NCI-H2227 (cell line): ENCODE measurements at regions not wholly inside any gene's neighbourhood (a gene's known extent, or its start where the extent isn't known, plus 50 kb on each side); places are given as distances from the start of the nearest gene placed in this dataset.
"Not testable (repeated sequence)": the region's sequence is repeated elsewhere in the genome, so short reads cannot be mapped to it uniquely, and the experiment has no call there.

Experiments
- DNase-seq: peaks from one replicate; lab custom pipeline; 2025; ENCODE audit not compliant: unreplicated experiment; lab: John Stamatoyannopoulos, UW

GRCh38 chr1:56133522-56134472 is 445.6 kb downstream of the PLPP3 start:
- DNase-seq, result no peak

DNA sequence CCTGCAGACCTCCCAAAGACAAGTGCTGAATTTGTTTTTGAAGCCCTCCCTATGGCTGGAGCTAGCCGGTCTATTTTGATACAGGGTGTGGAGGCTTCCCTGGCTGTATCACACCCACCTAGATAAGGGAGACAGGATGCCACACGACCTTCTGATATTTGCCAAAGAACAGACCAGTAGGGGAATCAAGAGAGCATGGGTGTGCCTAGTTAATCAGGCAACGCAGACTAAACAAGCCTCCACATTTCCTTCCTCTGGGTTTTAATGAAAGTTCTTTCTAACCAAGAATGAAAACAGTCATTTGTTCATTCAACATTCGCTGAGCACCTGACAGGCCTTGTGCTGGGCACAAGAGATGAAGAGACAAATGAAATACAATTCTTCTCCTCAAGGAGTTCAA is 446.8 kb downstream of the PLPP3 start:
- no peak for DNase-seq

GRCh38 chr1:56129837-56130236 is 449.5 kb downstream of the PLPP3 start:
- no peak for DNase-seq

DNA sequence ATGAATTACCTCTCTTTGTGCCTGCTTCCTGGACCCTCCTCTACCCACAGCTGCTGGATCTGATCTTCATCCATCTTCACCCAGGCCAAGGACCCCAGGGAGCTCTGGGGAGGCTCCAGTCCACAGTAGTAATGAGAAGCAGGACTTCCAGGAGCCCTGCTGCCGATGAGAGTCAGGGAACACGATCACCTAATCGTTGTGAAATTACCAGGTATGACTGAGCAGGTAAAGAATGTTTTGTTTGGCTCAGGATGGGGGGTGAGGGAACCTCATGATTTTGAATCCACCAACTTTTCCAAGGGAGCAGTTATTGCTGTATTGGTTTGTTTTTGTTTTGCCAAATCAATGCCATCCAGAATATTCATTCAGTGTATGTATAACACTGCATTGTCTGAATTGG is 454.0 kb downstream of the PLPP3 start:
- no peak for DNase-seq

- no peak for DNase-seq
Observed at GRCh38 chr1:56123826-56124225, 455.5 kb downstream of the PLPP3 start.

- DNase-seq, result no peak
Observed at GRCh38 chr1:56123421-56123820, 455.9 kb downstream of the PLPP3 start.

GRCh38 chr1:56120021-56120420 is 459.3 kb downstream of the PLPP3 start:
- no peak for DNase-seq

DNA sequence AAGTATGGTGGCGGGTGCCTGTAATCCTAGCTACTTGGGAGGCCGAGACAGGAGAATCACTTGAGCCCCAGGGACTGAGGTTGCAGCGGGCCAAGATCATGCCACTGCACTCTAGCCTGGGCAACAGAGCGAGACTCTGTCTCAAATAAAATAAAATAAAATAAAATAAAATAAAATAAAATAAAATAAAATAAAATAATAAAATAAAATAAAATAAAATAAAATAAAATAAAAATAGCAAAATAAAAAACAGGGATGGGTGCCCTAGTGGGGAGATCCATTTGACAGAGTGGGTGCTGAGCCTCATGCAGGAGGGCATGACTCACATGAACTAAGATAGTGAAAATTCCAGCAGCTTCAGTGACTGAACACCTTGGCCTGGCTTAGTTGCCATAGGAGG is 460.7 kb downstream of the PLPP3 start:
- DNase-seq, result not testable (repeated sequence)

- no peak for DNase-seq
Observed at GRCh38 chr1:56115701-56116100, 463.7 kb downstream of the PLPP3 start.

DNA sequence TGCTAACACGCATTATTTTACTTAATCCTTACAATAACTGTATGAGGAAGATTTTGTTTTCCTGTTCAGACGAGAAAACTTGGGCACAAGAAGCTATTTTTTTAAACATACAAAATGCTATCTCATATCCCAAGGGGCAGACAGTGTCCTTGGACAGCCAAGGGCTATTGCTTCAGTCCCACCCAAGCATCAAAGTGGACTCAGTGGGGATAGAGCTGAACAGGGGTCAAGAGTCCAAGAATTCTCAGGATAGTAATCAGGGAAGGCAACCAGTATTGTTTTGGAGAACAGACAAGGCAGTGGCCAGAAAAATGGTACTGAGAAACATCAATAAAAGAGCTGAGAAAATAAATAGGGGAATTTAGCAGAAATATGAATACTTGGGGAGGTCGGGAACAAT is 465.7 kb downstream of the PLPP3 start:
- DNase-seq, result no peak

GRCh38 chr1:56107275-56107638 is 472.1 kb downstream of the PLPP3 start:
- DNase-seq, result no peak

DNA sequence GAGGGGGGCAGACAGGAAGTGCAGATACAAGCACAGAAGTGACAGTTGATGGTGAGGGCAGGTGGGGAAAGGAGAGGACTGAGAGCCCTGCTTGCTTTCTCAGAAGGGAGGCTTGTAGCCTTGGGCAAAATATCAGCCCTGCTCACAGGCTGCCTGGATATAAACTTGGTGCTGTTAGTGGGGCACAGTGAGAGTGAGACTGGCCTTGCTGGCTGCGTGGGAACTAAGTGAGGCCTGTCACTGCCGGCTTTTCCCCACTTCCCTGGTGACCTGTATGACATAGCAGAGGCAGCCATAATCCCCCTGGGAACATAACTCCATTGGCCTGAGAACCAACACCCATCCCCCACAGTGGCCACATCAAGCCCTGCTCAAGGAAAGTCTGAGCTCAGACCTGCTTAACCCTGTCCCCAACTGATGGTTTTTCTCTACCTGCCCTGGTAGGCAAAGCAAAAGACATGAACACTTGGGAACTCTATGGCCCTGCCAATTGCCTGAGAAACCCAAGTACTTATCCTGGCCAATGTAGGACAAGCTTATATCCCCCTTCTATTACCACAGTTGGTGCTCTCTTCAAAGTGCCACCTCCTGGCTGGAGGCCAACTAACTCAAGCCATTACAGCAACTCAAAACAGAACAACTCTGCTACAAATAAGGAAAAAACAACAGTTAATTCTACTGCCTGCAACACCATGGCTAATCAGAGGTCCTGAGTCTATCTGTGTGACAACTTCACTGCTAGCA is 472.7 kb downstream of the PLPP3 start:
- no peak for DNase-seq

DNA sequence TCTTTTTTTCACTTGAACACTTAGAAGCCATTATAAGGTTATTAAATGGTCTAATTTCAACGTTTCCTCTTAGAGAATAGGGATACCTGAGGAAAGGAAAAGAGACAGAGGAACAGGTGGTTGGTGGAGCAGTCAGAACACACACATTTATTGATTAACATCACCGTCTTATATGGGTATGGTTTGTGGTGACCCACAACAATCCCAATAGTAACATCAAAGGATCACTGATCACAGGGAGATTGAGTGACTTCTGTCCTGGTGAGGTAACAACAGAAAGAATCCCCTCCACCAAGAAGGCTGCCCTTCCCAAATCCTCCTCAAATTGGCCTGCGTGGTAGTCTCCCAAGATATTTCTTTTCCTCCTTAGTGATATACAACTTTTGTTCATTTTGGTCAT is 474.0 kb downstream of the PLPP3 start:
- DNase-seq, result no peak

DNA sequence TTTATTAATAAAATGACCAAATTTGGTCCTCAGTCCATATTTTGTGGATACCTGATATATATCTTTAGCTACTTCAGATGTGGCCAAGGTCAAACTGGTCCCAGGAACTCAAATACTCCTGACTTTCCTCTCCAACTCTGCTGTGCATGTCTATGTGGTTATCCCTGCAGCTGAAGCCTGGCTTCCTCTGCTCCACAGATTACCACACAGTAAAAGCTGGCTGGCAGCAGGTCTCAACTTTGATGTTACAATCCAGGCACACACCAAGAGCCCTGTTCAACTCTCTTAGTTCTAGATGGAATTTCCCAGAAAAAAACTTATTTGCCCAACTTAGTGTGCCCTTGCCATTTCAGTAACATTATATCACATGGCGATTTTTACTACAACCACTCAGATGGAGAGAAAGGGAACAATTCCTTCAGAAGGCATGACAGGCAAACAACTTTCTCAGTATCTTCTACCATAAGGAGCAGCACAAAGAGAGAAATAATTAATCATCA is 479.5 kb downstream of the PLPP3 start:
- DNase-seq, result no peak

DNA sequence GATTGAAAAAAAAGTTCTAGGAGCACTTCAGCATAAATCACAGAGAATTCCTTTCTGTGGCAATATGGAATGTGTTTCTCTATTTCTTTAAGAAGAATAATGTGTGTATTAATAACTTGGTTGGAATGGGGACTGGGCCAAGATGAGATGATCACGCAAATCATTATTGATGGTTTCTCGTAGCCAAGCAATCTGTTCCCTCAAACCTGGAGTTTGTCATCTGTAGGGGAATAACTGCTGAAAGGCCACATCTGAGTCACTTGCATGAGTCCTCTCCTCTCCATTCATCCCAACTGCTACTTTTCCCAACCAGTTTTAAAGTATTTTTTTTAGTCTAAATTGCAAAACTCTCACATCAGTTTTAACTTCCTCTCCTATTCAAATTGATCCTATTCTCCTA is 480.4 kb downstream of the PLPP3 start:
- DNase-seq, result no peak

DNA sequence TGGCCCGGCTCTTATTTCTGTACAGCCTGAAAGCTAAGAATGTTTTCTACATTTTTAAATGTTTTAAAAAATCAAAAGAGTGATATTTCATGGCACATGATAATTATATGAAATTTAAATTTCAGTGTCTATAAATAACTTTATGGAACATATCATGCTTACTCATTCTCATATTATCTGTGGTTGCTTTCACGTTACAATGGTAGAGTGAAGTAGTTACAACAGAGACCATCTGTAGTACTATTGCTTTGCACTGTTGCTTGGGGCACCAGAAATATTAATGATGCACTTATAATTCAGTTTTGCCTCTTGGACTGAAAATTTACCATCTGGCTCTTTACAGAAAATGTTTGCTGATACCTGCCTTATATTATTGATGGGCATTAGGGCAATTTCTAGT is 481.6 kb downstream of the PLPP3 start:
- no peak for DNase-seq

GRCh38 chr1:56095696-56096665 is 483.4 kb downstream of the PLPP3 start:
- no peak for DNase-seq

DNA sequence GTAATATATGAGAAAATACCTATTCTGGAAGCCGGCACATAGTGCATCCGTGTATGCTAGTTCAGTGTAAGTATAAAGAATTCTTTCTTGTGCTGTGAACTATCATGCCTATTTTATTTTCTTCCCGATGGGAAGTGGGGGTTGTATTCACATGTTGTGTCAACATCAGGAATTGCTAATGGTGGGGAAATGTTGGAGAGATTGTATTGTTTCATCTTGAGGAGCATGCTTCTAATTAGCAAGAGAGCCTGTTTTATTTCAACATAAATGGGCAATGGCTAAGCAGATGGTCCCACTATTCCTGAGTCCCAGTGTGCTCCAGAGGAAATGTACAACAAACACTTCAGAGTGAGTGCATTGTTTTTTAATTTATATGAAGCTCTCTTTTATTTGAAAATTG is 485.2 kb downstream of the PLPP3 start:
- no peak for DNase-seq

DNA sequence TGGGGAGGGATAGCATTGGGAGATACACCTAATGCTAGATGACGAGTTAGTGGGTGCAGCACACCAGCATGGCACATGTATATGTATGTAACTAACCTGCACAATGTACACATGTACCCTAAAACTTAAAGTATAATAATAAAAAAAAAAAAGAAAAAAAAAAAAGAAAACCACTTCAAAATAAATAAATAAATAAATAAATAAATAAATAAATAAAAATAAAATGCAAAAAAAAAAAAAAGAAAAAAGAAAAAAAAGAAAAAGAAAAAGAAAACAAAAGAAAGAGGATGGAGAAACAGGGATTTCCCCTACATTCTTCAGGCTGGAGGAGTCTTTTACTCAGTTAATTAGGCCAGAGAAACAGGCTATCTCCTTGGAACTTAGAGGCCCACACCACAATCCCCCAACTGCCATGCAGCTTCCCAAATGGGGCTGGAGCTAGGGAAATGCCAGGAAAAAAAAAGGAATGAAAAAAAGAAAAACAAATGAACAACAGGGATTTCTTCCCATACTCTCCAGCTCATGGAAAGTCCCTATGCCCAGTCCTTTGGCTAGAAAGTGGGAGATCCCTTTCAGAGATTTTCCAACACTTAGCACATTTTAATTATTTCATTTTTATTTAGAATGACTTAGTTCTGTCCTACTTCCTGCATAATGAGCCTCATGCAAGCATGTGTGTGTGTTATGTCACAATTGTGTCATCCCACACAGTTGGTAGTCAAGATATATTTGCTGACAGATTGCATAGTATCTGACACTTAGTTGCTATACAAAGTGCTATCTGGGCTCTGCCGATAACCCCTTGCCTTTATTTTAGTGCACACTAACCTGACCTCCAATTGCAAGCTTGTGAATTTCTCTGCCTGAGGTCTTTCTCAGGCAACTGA is 486.4 kb downstream of the PLPP3 start:
- no peak for DNase-seq

GRCh38 chr1:56089826-56090225 is 489.5 kb downstream of the PLPP3 start:
- DNase-seq, result not testable (repeated sequence)
